A549 (cell line): ENCODE measurements at regions not wholly inside any gene's neighbourhood (a gene's known extent, or its start where the extent isn't known, plus 50 kb on each side); places are given as distances from the start of the nearest gene placed in this dataset.

ENCODE experiments used
- ATAC-seq, 2 experiments: fragments of 200-7000 bp in 1 of 2; fragments of >200 bp in 1 of 2; cut with Nextera tagmentation in 1 of 2; cut with Tn5 transposase in 1 of 2; 3 replicates each; pipeline versions ENCODE4 v1.8.0 to v1.9.1; 2018 to 2020; ENCODE audit warnings: mild to moderate bottlenecking in 1 of 2, moderate library complexity in 1 of 2
- CTCF ChIA-PET: fragments of 300-600 bp; sonication (Branson Sonifier 250); formaldehyde crosslinking; extraction: SDS; loops from one replicate; lab custom pipeline; 2021; ENCODE audit warnings: antibody characterized with exemption, inconsistent platforms; lab: Yijun Ruan, JAX
- POLR2A ChIA-PET: fragments of 350-600 bp; formaldehyde crosslinking; extraction: SDS; loops from one replicate; lab custom pipeline; 2021; ENCODE audit warnings: antibody characterized with exemption, inconsistent platforms; lab: Yijun Ruan, JAX
- DNase-seq, 2 experiments: peaks; one replicate each; pipeline versions ENCODE4 v3.0.0 to v3.0.0-alpha.2; 2011 to 2016; ENCODE audit warnings: low read depth in 1 of 2, low spot score in 1 of 2
- FAIRE-seq: peaks from 2 replicates; lab custom pipeline; 2011; peaks lifted over from hg19 to GRCh38; lab: Jason Lieb, UNC
- H3K27ac ChIP-seq, 2 experiments: fragments of >200 bp; sonication (Bioruptor Twin); formaldehyde crosslinking; 3 replicates each; pipeline ENCODE4 v1.5.1; 2016 to 2017
- H3K4me1 ChIP-seq: fragments of >200 bp; sonication (Bioruptor Twin); formaldehyde crosslinking; 3 replicates; pipeline ENCODE4 v1.6.1; 2016
- H3K4me2 ChIP-seq: fragments of >200 bp; sonication (Bioruptor Twin); formaldehyde crosslinking; 3 replicates; pipeline ENCODE4 v1.6.1; 2016
- H3K4me3 ChIP-seq: fragments of >200 bp; sonication (Bioruptor Twin); formaldehyde crosslinking; 3 replicates; pipeline ENCODE4 v1.5.1; 2016
- H3K9me3 ChIP-seq: fragments of >200 bp; sonication (Bioruptor Twin); formaldehyde crosslinking; 3 replicates; pipeline ENCODE4 v1.6.1; 2016
- ATOH8 ChIP-seq: fragments of 250-450 bp; sonication (Bioruptor Pico); IDR thresholded peaks from 2 replicates; pipeline ENCODE4 v1.5.0; 2020; ENCODE audit warnings: low read depth, mild to moderate bottlenecking, moderate library complexity
- BCL3 ChIP-seq: fragments of >200 bp; sonication (Bioruptor Twin); formaldehyde crosslinking; IDR thresholded peaks from 3 replicates; pipeline ENCODE4 v1.6.1; 2016
- BHLHE40 ChIP-seq: IDR thresholded peaks from 2 replicates; pipeline ENCODE4 v1.6.1; 2012; ENCODE audit warnings: low read depth, low read length, inconsistent platforms
- CBX8 ChIP-seq: fragments of 200-600 bp; sonication (generic); IDR thresholded peaks from 2 replicates; pipeline ENCODE4 v1.6.1; 2016
- E2F6 ChIP-seq: IDR thresholded peaks from 2 replicates; pipeline ENCODE4 v1.6.1; 2012; ENCODE audit warnings: low read depth, borderline replicate concordance
- ELK1 ChIP-seq: fragments of 150-350 bp; IDR thresholded peaks from 2 replicates; pipeline ENCODE4 v1.6.1; 2014; ENCODE audit warnings: low read depth, mild to moderate bottlenecking, low read length
- EP300 ChIP-seq, 2 experiments: fragments of >200 bp; sonication (Bioruptor Twin); formaldehyde crosslinking; IDR thresholded peaks; 2 replicates in 1 of 2; 3 replicates in 1 of 2; pipeline ENCODE4 v1.6.1; 2016 to 2017
- ESRRA ChIP-seq: fragments of 150-350 bp; IDR thresholded peaks from 2 replicates; pipeline ENCODE4 v1.6.1; 2014; ENCODE audit warnings: mild to moderate bottlenecking, low read length, borderline replicate concordance
- FOSB ChIP-seq: fragments of 250-450 bp; sonication (Bioruptor Pico); IDR thresholded peaks from 2 replicates; pipeline ENCODE4 v1.5.0; 2020; ENCODE audit warnings: mild to moderate bottlenecking, moderate library complexity
- FOSL2 ChIP-seq, 2 experiments: fragments of 450-650 bp in 1 of 2; fragments of >200 bp in 1 of 2; sonication (Bioruptor Twin) in 1 of 2; formaldehyde crosslinking; IDR thresholded peaks; 2 replicates each; pipeline versions ENCODE4 v1.5.0 to v1.6.1; 2016 to 2020; ENCODE audit warnings: mild to moderate bottlenecking in 1 of 2, moderate library complexity in 1 of 2
- HEYL ChIP-seq: fragments of 250-450 bp; sonication (Bioruptor Pico); IDR thresholded peaks from 2 replicates; pipeline ENCODE4 v1.8.0; 2021; ENCODE audit warnings: mild to moderate bottlenecking, moderate library complexity
- HOXB13 ChIP-seq: fragments of 250-450 bp; sonication (Bioruptor Pico); IDR thresholded peaks from 2 replicates; pipeline ENCODE4 v1.5.0; 2020; ENCODE audit warnings: low read depth, mild to moderate bottlenecking, moderate library complexity
- KDM1A ChIP-seq: fragments of 200-600 bp; sonication (generic); IDR thresholded peaks from 2 replicates; pipeline ENCODE4 v1.6.1; 2016; ENCODE audit warnings: low read depth, mild to moderate bottlenecking
- MAFK ChIP-seq: fragments of 450-650 bp; IDR thresholded peaks from 2 replicates; pipeline ENCODE4 v1.6.1; 2014; ENCODE audit not compliant: partially characterized antibody
- MAX ChIP-seq: IDR thresholded peaks from 2 replicates; pipeline ENCODE4 v1.6.1; 2012
- MAZ ChIP-seq: fragments of 150-350 bp; IDR thresholded peaks from 2 replicates; pipeline ENCODE4 v1.6.1; 2014; ENCODE audit warnings: antibody characterized with exemption, low read depth, low read length, borderline replicate concordance
- NFE2L2 ChIP-seq: fragments of 150-350 bp; conservative IDR thresholded peaks from 2 replicates; pipeline ENCODE4 v1.6.1; 2014; ENCODE audit warnings: low read length
- NPAS2 ChIP-seq: fragments of 250-450 bp; sonication (Bioruptor Pico); IDR thresholded peaks from 2 replicates; pipeline ENCODE4 v1.8.0; 2022; ENCODE audit warnings: mild to moderate bottlenecking, moderate library complexity, borderline replicate concordance
- POLR2A ChIP-seq: IDR thresholded peaks from 2 replicates; pipeline ENCODE4 v1.6.1; 2012; ENCODE audit warnings: mild to moderate bottlenecking, low read length
- POLR2AphosphoS2 ChIP-seq: conservative IDR thresholded peaks from 2 replicates; pipeline ENCODE4 v1.6.1; 2012; ENCODE audit warnings: low read length, improper control_type of control experiment, inconsistent platforms
- REST ChIP-seq: fragments of 200-600 bp; sonication (generic); IDR thresholded peaks from 2 replicates; pipeline ENCODE4 v1.6.1; 2016; ENCODE audit warnings: antibody characterized with exemption, mild to moderate bottlenecking, moderate library complexity
- RNF2 ChIP-seq: fragments of 200-600 bp; sonication (generic); IDR thresholded peaks from 2 replicates; pipeline ENCODE4 v1.6.1; 2016; ENCODE audit warnings: low read depth, mild to moderate bottlenecking, antibody characterized with exemption, moderate library complexity, borderline replicate concordance
- TFCP2L1 ChIP-seq: fragments of 250-450 bp; sonication (Bioruptor Pico); IDR thresholded peaks from 2 replicates; pipeline ENCODE4 v1.5.0; 2021; ENCODE audit warnings: mild to moderate bottlenecking
- ZC3H11A ChIP-seq: fragments of 450-650 bp; IDR thresholded peaks from 2 replicates; pipeline ENCODE4 v1.6.1; 2014; ENCODE audit warnings: antibody characterized with exemption, mild to moderate bottlenecking
- ZSCAN20 ChIP-seq: fragments of 250-450 bp; sonication (Bioruptor Pico); IDR thresholded peaks from 2 replicates; pipeline ENCODE4 v1.8.0; 2022; ENCODE audit warnings: mild to moderate bottlenecking, moderate library complexity
- WGBS: methylation state at CpG from one replicate; pipeline ENCODE4 v1.1.6; 2017; ENCODE audit errors: missing lambda C conversion rate; 5-methylcytosine and 5-hydroxymethylcytosine counted together

GRCh38 chr2:128901572-128902391 lies 583.1 kb upstream of the HS6ST1 start:
- WGBS = 29% methylated on average over 32 of the region's 46 CpGs
- H3K4me2 ChIP-seq = no peak overlapping the region
- ChIA-PET POLR2A (no interaction called here), CTCF (no interaction called here)
- H3K4me3 ChIP-seq = no peak overlapping the region
- no peak for FAIRE-seq
- ATAC-seq = no peak
- no peak for TF ChIP-seq KDM1A
- TF ChIP-seq ZSCAN20 (CRISPR knock-in tag) = no peak
- TF ChIP-seq POLR2AphosphoS2 = no peak
- no peak for TF ChIP-seq BHLHE40
- TF ChIP-seq RNF2 = no peak
- TF ChIP-seq ATOH8 = no peak
- TF ChIP-seq E2F6 = no peak
- TF ChIP-seq NPAS2 (CRISPR knock-in tag) = no peak
- DNase-seq = no peak
- H3K27ac ChIP-seq = no peak overlapping the region
- no peaks in the 10 kb centered on the region for H3K9me3 ChIP-seq
- H3K4me1 ChIP-seq = no peaks in the 10 kb centered on the region

- TF ChIP-seq HOXB13 (CRISPR knock-in tag) (no peak), FOSB (CRISPR knock-in tag) (no peak), MAX (no peak), POLR2A (no peak), ZC3H11A (no peak), NFE2L2 (no peak), ELK1 (no peak), EP300 (IDR thresholded peaks at IDR 0.05) (no peak), HEYL (CRISPR knock-in tag) (no peak), FOSL2 (IDR thresholded peaks at IDR 0.05) (no peak), FOSL2 (CRISPR knock-in tag; IDR thresholded peaks at IDR 0.05) (no peak), ESRRA (no peak)
- ATAC-seq (no peak), FAIRE-seq (no peak), DNase-seq (no peak)
- WGBS = 43% methylated on average over 14 of the region's 19 CpGs
- POLR2A ChIA-PET = no interaction called here
- Histone ChIP-seq H3K27ac (no peak overlapping the region), H3K9me3 (no peaks in the 10 kb centered on the region), H3K4me3 (no peak overlapping the region), H3K4me2 (no peak overlapping the region), H3K4me1 (no peaks in the 10 kb centered on the region)
- CTCF ChIA-PET = no interaction called here
These were observed 585.0 kb upstream of the HS6ST1 start for GRCh38 chr2:128903637-128904036.

- no peaks in the 10 kb centered on the region for H3K4me1 ChIP-seq
- H3K9me3 ChIP-seq = no peaks in the 10 kb centered on the region; the same call in 2 of the 3 replicates
- DNase-seq = no peak
- ChIA-PET CTCF (no interaction called here), POLR2A (no interaction called here)
- H3K27ac ChIP-seq = no peak overlapping the region
- FAIRE-seq = no peak
- H3K4me3 ChIP-seq = no peak overlapping the region
- TF ChIP-seq MAFK = peak; percentile 68
- no peak for TF ChIP-seq MAZ
- no peak for TF ChIP-seq CBX8
- TF ChIP-seq REST = no peak
- TF ChIP-seq POLR2AphosphoS2 = no peak
- no peak for TF ChIP-seq BCL3
- no peak for TF ChIP-seq TFCP2L1 (CRISPR knock-in tag)
- no peak overlapping the region for H3K4me2 ChIP-seq
- no peak for ATAC-seq
- 3% methylated on average over 1 of the region's 1 CpG for WGBS
These were observed 592.6 kb upstream of the HS6ST1 start for GRCh38 chr2:128911276-128911675.
